ENCODE measurements at regions not wholly inside any gene's neighbourhood (a gene's known extent, or its start where the extent isn't known, plus 50 kb on each side); places are given as distances from the start of the nearest gene placed in this dataset.

DNA sequence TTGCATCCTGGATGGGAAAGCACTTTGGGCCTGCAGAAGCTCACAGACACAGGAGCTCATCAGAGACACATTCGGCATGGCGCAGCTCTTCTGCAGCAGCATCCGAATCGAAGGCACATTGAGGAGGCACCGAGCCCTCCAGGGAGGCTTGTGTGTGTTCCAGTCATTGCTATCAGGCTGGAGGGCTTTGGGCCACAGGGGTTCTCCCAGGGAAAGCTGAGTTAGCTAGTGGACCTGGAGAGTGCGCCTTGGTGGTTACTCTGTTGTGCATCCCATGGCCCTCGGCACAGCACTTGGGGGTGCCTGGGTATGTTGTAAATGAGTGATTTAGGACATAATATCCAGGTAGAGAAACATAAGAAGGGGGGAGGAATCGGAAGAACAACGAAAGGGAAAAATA lies 388.7 kb upstream of the RNF32 start:
- in situ Hi-C loops (cut with HindIII; ENCODE audit: low pct_ligation_motif_present, low sequenced_read_pairs), result no loop called here
- H3K4me3 ChIP-seq (ENCODE audit: low read depth, low read length), result no peak overlapping the region
- DNase-seq, result no peak
- no peaks in the 10 kb centered on the region for H3K36me3 ChIP-seq (replicated peaks)
- TF ChIP-seq, protein P1, sequence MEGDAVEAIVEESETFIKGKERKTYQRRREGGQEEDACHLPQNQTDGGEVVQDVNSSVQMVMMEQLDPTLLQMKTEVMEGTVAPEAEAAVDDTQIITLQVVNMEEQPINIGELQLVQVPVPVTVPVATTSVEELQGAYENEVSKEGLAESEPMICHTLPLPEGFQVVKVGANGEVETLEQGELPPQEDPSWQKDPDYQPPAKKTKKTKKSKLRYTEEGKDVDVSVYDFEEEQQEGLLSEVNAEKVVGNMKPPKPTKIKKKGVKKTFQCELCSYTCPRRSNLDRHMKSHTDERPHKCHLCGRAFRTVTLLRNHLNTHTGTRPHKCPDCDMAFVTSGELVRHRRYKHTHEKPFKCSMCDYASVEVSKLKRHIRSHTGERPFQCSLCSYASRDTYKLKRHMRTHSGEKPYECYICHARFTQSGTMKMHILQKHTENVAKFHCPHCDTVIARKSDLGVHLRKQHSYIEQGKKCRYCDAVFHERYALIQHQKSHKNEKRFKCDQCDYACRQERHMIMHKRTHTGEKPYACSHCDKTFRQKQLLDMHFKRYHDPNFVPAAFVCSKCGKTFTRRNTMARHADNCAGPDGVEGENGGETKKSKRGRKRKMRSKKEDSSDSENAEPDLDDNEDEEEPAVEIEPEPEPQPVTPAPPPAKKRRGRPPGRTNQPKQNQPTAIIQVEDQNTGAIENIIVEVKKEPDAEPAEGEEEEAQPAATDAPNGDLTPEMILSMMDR (IDR thresholded peaks at IDR 0.05; ENCODE audit: low read depth, low read length, missing control alignments), result no peak
- H3K27ac ChIP-seq, result no peak overlapping the region
- H3K27me3 ChIP-seq (replicated peaks), result no peaks in the 10 kb centered on the region

DNA sequence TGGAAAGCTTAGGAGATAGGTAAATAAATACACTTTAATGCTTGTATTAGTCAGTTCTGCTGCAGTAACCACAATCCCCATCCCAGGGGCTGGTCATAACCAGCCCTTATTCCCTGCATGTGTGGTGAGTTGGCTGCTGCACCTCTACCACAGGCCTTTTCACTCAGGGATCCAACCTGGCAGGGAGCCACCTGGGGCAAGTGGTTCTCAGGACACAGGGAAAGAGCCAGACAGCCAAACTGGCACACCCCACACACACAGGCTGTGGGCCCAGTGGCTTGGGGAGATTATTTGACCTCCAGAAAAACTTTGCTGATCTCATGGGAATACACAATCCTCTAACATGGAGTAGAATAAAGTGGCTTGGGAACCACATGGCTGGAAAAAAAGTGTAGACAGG lies 400.0 kb upstream of the RNF32 start:
- DNase-seq, result no peak
- in situ Hi-C loops (cut with HindIII; ENCODE audit: low pct_ligation_motif_present, low sequenced_read_pairs), result no loop called here
- Histone ChIP-seq H3K4me3 (ENCODE audit: low read depth, low read length) (no peak overlapping the region), H3K36me3 (replicated peaks) (no peaks in the 10 kb centered on the region), H3K27ac (no peak overlapping the region), H3K27me3 (replicated peaks) (no peaks in the 10 kb centered on the region)
- TF ChIP-seq, protein P1 (IDR thresholded peaks at IDR 0.05; ENCODE audit: low read depth, low read length, missing control alignments), result no peak

DNA sequence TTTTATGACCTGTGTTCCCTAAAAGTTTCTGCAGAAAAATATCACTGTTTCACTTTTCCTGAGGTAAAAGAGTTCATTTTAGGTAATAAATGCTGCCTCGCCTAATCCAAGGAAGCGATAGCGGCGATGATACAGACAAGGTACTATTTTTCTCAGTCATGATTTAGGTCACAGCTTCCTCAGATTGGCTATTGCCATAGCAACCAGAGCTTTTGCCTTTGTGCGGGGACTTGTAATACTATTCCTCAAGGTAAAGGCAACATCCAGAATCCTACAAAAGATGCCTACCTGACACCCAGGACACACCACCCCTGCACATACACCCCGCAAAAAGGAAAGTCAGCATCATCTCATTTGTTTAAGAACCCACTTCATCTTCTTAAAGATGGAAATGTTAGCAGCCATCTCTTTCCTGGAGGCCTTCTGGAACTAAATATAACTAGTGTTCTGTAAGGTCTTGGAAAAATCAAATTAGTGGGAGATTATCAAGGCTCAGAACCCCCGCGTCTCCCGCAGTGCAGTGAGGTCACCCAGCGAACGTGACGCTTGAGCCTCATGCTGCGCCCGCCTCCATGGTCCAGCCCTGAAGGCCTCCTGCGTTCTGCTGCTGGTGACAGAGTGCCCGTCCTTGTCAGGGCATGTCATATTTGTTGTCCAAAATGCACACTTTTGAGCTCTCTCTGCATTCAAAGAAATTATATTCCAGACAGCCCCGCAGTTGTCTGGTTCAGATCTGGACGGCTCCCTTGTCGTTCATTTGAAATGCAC lies 402.0 kb upstream of the RNF32 start:
- TF ChIP-seq, protein P1 (IDR thresholded peaks at IDR 0.05; ENCODE audit: low read depth, low read length, missing control alignments), result no peak
- H3K36me3 ChIP-seq (replicated peaks), result no peaks in the 10 kb centered on the region

DNA sequence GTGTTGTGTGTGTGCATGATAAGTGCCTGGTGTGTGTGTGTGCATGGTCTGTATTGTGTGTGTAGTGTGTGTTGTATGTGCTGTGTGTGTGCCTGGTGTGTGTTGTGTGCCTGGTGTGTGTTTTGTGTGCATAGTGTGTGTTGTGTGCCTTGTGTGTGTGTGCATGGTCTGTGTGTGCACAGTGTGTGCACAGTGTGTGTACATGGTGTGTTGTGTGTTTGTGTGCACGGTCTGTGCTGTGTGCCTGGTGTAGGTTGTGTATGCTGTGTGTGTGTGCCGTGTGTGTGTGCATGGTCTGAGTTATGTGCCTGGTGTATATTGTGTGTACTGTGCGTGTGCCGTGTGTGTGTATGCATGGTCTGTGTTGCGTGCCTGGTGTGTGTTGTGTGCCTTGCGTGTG lies 403.0 kb upstream of the RNF32 start:
- no peak overlapping the region for H3K4me3 ChIP-seq (ENCODE audit: low read depth, low read length)
- no peaks in the 10 kb centered on the region for H3K27me3 ChIP-seq (replicated peaks)
- DNase-seq, result no peak
- in situ Hi-C loops (cut with HindIII; ENCODE audit: low pct_ligation_motif_present, low sequenced_read_pairs), result no loop called here
- TF ChIP-seq, protein P1 (IDR thresholded peaks at IDR 0.05; ENCODE audit: low read depth, low read length, missing control alignments), result no peak
- no peaks in the 10 kb centered on the region for H3K36me3 ChIP-seq (replicated peaks)
- H3K27ac ChIP-seq, result no peak overlapping the region

More for the DNA sequence above, 402.0 kb upstream of the RNF32 start:
- Histone ChIP-seq H3K27me3 (replicated peaks) (no peaks in the 10 kb centered on the region), H3K4me3 (ENCODE audit: low read depth, low read length) (no peak overlapping the region), H3K27ac (no peak overlapping the region)
- in situ Hi-C loops (cut with HindIII; ENCODE audit: low pct_ligation_motif_present, low sequenced_read_pairs), result no loop called here
- DNase-seq, result no peak

DNA sequence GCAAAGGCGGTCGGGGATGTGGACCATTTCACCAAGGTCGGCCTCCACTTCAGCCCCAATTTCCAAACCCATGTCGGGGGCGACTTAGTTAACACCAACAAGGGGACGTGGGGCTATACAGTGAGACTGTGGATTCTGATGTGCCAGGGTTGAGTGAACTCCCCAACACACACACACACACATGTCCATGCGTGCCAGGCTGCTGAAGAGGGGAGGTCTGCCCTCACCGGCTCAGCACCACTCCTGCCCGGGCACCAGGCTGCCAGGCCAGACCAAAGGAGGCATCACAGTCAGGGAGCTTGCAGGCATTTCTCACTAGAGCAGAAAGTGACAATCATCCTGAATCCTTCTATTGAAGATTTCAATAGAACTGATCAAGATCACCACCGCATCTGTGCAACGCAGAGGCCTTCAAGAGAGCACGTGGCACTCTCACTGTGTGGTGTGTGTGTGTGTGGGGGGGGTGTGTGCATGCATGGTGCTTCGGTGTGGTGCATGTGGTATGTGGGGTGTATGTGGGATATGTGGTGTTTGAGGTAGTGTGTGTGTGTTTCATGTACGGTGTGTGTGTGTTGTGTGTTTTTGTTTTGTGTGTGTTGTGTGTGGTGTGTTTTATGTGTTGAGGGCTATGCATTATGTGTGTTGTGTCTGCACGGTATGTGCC lies 403.5 kb upstream of the RNF32 start:
- no peaks in the 10 kb centered on the region for H3K27me3 ChIP-seq (replicated peaks)
- H3K27ac ChIP-seq, result no peak overlapping the region
- TF ChIP-seq, protein P1 (IDR thresholded peaks at IDR 0.05; ENCODE audit: low read depth, low read length, missing control alignments), result no peak
- in situ Hi-C loops (cut with HindIII; ENCODE audit: low pct_ligation_motif_present, low sequenced_read_pairs), result no loop called here
- no peak overlapping the region for H3K4me3 ChIP-seq (ENCODE audit: low read depth, low read length)
- DNase-seq, result no peak
- no peaks in the 10 kb centered on the region for H3K36me3 ChIP-seq (replicated peaks)

Measured in brain microvascular endothelial cell (primary cell).